ENCODE measurements at regions not wholly inside any gene's neighbourhood (a gene's known extent, or its start where the extent isn't known, plus 50 kb on each side); places are given as distances from the start of the nearest gene placed in this dataset.

- peaks cover 0 to 6% (median 0%) of the 10 kb centered on the region in 4 donors for H3K4me1 ChIP-seq
- no peak for TF ChIP-seq CTCF (IDR thresholded peaks at IDR 0.05)
- TF ChIP-seq POLR2A (IDR thresholded peaks at IDR 0.05) = no peak
- no peaks in the 10 kb centered on the region for H3K9me3 ChIP-seq
- H3K27ac ChIP-seq = no peak overlapping the region
- peak in 1 of 3 donors; percentile 3 for DNase-seq
- H3K4me3 ChIP-seq = no peak overlapping the region
- H3K27me3 ChIP-seq = peaks cover 0 to 5% of the 10 kb centered on the region in 2 donors
- H3K36me3 ChIP-seq = no peaks in the 10 kb centered on the region
Measured at GRCh38 chr15:98543237-98543636, 105.1 kb upstream of the IGF1R start.

- Histone ChIP-seq H3K27ac (no peak overlapping the region), H3K36me3 (no peaks in the 10 kb centered on the region), H3K4me1 (peaks cover 0 to 14% (median 0%) of the 10 kb centered on the region in 4 donors), H3K4me3 (no peak overlapping the region), H3K9me3 (peaks cover 0 to 3% (median 0%) of the 10 kb centered on the region in 4 donors), H3K27me3 (peaks cover 0 to 5% of the 10 kb centered on the region in 2 donors)
- DNase-seq = no peak
- no peak for TF ChIP-seq CTCF (IDR thresholded peaks at IDR 0.05)
- TF ChIP-seq POLR2A (IDR thresholded peaks at IDR 0.05) = no peak
Measured at GRCh38 chr15:98546329-98546728, 102.0 kb upstream of the IGF1R start.

- peaks cover 0 to 14% (median 0%) of the 10 kb centered on the region in 4 donors for H3K4me1 ChIP-seq
- H3K27me3 ChIP-seq = peaks cover 0 to 5% of the 10 kb centered on the region in 2 donors
- no peaks in the 10 kb centered on the region for H3K36me3 ChIP-seq
- H3K9me3 ChIP-seq = peaks cover 0 to 3% (median 0%) of the 10 kb centered on the region in 4 donors
- DNase-seq = no peak
- H3K27ac ChIP-seq = peak overlapping the region in 3 of 4 donors; percentile 2 to 79 (median 72)
- H3K4me3 ChIP-seq = peak overlapping the region in 1 of 4 donors; percentile 49
- TF ChIP-seq CTCF (IDR thresholded peaks at IDR 0.05) (no peak), POLR2A (IDR thresholded peaks at IDR 0.05) (no peak)
Measured at GRCh38 chr15:98547275-98547674, 101.1 kb upstream of the IGF1R start.

GRCh38 chr15:98547741-98548138 is 100.6 kb upstream of the IGF1R start:
- peak in 1 of 3 donors; percentile 47 for DNase-seq
- peak overlapping the region; percentile 21 to 49 (median 46) for H3K4me3 ChIP-seq
- peak overlapping the region; percentile 20 to 79 (median 66) for H3K27ac ChIP-seq
- H3K9me3 ChIP-seq = peaks cover 0 to 3% (median 0%) of the 10 kb centered on the region in 4 donors
- no peaks in the 10 kb centered on the region for H3K36me3 ChIP-seq
- TF ChIP-seq CTCF (IDR thresholded peaks at IDR 0.05) = no peak
- TF ChIP-seq POLR2A (IDR thresholded peaks at IDR 0.05) = no peak
- H3K4me1 ChIP-seq = peaks cover 0 to 14% (median 0%) of the 10 kb centered on the region in 4 donors
- H3K27me3 ChIP-seq = peaks cover 0 to 5% of the 10 kb centered on the region in 2 donors

- TF ChIP-seq CTCF (IDR thresholded peaks at IDR 0.05) (no peak), POLR2A (IDR thresholded peaks at IDR 0.05) (no peak)
- Histone ChIP-seq H3K4me3 (peak overlapping the region; percentile 21 to 49 (median 46)), H3K36me3 (no peaks in the 10 kb centered on the region), H3K9me3 (peaks cover 0 to 3% (median 0%) of the 10 kb centered on the region in 4 donors), H3K27me3 (peaks cover 0 to 5% of the 10 kb centered on the region in 2 donors), H3K27ac (peak overlapping the region; percentile 20 to 79 (median 66)), H3K4me1 (peaks cover 0 to 14% (median 0%) of the 10 kb centered on the region in 4 donors)
- DNase-seq = peak; percentile 19 to 69 (median 59)
Measured at GRCh38 chr15:98548139-98548971, 100.0 kb upstream of the IGF1R start.
